Parathyroid adenoma (tissue), 2 donors: ENCODE measurements at regions not wholly inside any gene's neighbourhood (a gene's known extent, or its start where the extent isn't known, plus 50 kb on each side); places are given as distances from the start of the nearest gene placed in this dataset.

Source experiments
- H2AFZ ChIP-seq: fragments of 300-600 bp; sonication (generic); one replicate; pipeline ENCODE4 v1.7.0; 2017; ENCODE audit warnings: antibody characterized with exemption, mild to moderate bottlenecking
- H3K27ac ChIP-seq: fragments of 300-600 bp; sonication (generic); one replicate; pipeline ENCODE4 v1.7.0; 2017
- H3K27me3 ChIP-seq: fragments of 300-600 bp; sonication (generic); one replicate; pipeline ENCODE4 v1.7.0; 2017; ENCODE audit warnings: low read length; ENCODE audit not compliant: control insufficient read depth, insufficient read depth
- H3K36me3 ChIP-seq: fragments of 300-600 bp; sonication (generic); one replicate; pipeline ENCODE4 v1.7.0; 2017; ENCODE audit warnings: low read length; ENCODE audit not compliant: control insufficient read depth, insufficient read depth
- H3K4me1 ChIP-seq: fragments of 300-600 bp; sonication (generic); one replicate; pipeline ENCODE4 v1.7.0; 2017; ENCODE audit warnings: control low read depth
- H3K4me2 ChIP-seq: fragments of 300-600 bp; sonication (generic); one replicate; pipeline ENCODE4 v1.7.0; 2017; ENCODE audit warnings: low read length
- H3K4me3 ChIP-seq: fragments of 300-600 bp; sonication (generic); one replicate; pipeline ENCODE4 v1.7.0; 2017; ENCODE audit warnings: low read depth, low read length
- H3K79me2 ChIP-seq: fragments of 300-600 bp; sonication (generic); one replicate; pipeline ENCODE4 v1.7.0; 2017; ENCODE audit warnings: control low read depth
- H3K9ac ChIP-seq: fragments of 300-600 bp; sonication (generic); one replicate; pipeline ENCODE4 v1.7.0; 2017; ENCODE audit warnings: mild to moderate bottlenecking
- H3K9me3 ChIP-seq: fragments of 300-600 bp; sonication (generic); one replicate; pipeline ENCODE4 v1.7.0; 2017; ENCODE audit warnings: low read length; ENCODE audit not compliant: control insufficient read depth
- TF ChIP-seq, protein P1 (sequence below): fragments of 300-600 bp; sonication (generic); IDR thresholded peaks from one replicate; pipeline ENCODE4 v1.7.0; 2017; ENCODE audit warnings: antibody characterized with exemption, mild to moderate bottlenecking
- donor health status: primary hyperparathyroidism.

DNA sequence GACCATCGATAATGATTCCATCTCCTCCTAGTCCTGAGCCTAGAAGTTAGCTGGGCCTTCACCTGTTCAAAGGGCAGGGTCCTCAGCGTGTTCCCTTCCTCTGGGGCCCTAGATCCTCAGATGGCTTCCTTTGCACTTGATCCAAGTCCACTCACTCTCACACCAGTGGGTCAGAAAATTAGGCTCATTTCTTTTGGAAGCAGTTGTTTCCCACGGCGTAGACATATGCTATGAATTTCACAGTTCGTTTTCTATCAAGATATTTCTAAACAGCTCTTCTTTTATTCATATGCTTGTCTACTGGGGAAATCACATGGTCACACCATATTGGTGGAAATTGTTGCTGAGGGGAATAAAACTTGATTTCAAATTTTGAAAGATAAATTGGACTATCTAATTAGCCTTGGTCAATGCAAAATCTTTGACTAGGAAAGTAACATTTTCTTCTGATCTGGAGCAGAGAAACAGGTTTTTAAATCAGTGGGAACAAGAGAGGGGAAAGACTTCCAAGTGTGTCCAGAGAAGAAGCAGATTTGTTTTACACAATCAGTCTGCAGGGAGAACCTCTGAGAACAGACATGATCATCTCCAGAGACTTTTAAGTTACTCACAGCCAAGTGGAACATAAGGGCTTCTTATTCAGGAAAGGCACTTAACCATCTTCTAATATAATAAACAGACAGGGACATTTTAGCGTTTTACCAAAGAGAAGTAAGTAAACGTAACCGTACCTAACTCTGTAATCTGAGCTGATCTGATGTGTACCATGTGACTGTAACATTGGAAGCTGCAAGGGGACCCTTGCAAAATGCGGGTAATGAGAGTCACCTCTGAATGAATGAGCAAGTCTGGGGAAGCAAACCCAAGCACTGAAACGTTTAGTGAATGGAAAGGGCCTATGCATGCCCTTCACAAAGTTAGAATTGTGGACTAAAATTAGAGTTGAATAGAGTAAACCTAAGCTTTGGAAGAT lies 455.7 kb upstream of the FAT1 start:
- Histone ChIP-seq H3K27ac (no peak overlapping the region), H3K27me3 (no peaks in the 10 kb centered on the region), H3K79me2 (no peaks in the 10 kb centered on the region), H3K4me3 (no peak overlapping the region), H3K4me1 (no peaks in the 10 kb centered on the region), H3K36me3 (no peaks in the 10 kb centered on the region), H2AFZ (no peak overlapping the region), H3K9me3 (no peaks in the 10 kb centered on the region), H3K4me2 (no peak overlapping the region), H3K9ac (no peak overlapping the region)
- TF ChIP-seq, protein P1, sequence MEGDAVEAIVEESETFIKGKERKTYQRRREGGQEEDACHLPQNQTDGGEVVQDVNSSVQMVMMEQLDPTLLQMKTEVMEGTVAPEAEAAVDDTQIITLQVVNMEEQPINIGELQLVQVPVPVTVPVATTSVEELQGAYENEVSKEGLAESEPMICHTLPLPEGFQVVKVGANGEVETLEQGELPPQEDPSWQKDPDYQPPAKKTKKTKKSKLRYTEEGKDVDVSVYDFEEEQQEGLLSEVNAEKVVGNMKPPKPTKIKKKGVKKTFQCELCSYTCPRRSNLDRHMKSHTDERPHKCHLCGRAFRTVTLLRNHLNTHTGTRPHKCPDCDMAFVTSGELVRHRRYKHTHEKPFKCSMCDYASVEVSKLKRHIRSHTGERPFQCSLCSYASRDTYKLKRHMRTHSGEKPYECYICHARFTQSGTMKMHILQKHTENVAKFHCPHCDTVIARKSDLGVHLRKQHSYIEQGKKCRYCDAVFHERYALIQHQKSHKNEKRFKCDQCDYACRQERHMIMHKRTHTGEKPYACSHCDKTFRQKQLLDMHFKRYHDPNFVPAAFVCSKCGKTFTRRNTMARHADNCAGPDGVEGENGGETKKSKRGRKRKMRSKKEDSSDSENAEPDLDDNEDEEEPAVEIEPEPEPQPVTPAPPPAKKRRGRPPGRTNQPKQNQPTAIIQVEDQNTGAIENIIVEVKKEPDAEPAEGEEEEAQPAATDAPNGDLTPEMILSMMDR, result no peak

DNA sequence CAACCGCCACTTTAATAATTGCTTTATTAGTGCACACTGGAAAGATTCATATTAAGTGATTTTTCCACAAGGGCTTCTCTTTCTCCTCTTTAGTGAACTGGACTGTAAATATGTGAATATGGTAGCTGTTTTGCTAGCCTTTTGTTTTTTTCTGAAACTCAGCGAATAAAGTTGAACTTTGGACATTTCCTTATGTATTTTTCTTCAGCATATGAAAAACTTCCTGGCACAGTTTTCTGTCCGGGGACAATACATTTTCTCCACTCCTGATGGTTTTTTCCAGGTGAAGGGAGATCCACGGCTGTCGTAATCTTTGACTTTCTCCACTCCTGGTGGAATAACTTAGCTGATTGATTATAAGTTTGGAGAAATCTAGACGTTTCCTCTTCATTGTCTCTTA lies 457.4 kb upstream of the FAT1 start:
- no peaks in the 10 kb centered on the region for H3K9me3 ChIP-seq
- TF ChIP-seq, protein P1, result no peak
- no peaks in the 10 kb centered on the region for H3K36me3 ChIP-seq
- no peaks in the 10 kb centered on the region for H3K4me1 ChIP-seq
- no peak overlapping the region for H3K27ac ChIP-seq
- no peak overlapping the region for H3K4me3 ChIP-seq
- no peaks in the 10 kb centered on the region for H3K79me2 ChIP-seq
- no peak overlapping the region for H3K9ac ChIP-seq
- no peak overlapping the region for H2AFZ ChIP-seq
- no peaks in the 10 kb centered on the region for H3K27me3 ChIP-seq
- no peak overlapping the region for H3K4me2 ChIP-seq

DNA sequence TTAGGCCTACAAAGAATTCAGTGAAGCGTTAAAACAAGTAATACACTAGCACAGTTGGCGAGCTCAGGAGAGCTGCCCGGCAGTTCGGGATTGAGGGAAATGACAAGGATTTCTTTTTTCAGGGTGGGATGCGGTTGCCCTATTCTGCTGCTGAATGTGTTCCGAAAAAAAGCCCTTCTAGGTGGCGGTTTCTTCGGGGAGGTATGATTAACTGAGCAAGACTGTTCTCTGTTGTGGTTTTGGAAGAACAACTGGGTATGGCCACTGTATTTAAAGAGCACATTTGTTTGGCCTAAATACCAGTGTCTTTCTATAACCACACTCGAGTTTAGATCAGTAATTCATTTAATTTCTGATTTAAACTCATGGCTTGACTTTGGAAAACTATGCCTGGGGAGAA lies 459.7 kb upstream of the FAT1 start:
- Histone ChIP-seq H3K9me3 (no peaks in the 10 kb centered on the region), H3K9ac (no peak overlapping the region), H3K27me3 (no peaks in the 10 kb centered on the region), H2AFZ (no peak overlapping the region), H3K4me1 (no peaks in the 10 kb centered on the region), H3K27ac (no peak overlapping the region), H3K4me2 (no peak overlapping the region), H3K4me3 (no peak overlapping the region), H3K36me3 (no peaks in the 10 kb centered on the region), H3K79me2 (no peaks in the 10 kb centered on the region)
- TF ChIP-seq, protein P1, result no peak

DNA sequence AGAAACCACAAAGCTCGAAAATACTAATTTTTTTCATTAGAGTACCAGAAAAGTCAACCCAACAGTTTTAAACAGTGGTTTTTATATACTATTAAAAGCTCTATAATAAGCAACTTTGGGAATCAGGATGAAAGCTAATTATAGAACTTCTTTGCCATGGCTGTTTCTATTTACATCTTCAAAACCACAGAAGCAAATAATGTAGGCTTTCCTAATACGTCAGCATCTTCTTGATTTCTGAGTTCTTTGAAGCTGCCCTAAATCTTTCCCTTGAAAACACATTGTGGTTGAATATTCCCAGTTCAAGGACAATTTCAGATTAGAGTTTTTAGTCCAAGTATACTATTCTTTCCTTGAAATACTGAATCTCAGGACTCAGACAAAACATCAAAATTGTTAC lies 460.2 kb upstream of the FAT1 start:
- Histone ChIP-seq H3K4me3 (no peak overlapping the region), H3K4me1 (no peaks in the 10 kb centered on the region), H3K79me2 (no peaks in the 10 kb centered on the region), H3K36me3 (no peaks in the 10 kb centered on the region), H3K27me3 (no peaks in the 10 kb centered on the region), H2AFZ (no peak overlapping the region), H3K4me2 (no peak overlapping the region), H3K9me3 (no peaks in the 10 kb centered on the region), H3K9ac (no peak overlapping the region), H3K27ac (no peak overlapping the region)
- TF ChIP-seq, protein P1, result no peak

DNA sequence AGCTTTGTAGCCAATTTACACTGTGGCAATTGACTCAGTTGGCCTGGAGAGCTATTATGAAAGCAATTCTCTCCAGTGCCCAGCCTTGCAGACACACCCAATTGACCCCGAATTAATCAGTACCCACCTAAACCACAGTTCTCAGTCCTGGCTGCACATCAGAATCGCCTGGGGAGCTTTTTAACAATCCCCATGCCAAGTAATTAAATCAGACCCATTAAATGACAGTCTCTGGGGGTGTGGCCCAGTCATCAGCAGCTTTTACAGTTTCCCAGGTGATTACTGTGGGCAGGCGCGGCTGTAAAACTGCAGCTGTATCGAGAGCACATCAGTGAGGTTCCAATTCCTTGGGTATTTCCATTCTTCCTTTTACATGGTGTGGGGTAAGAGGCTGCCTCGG lies 460.9 kb upstream of the FAT1 start:
- TF ChIP-seq, protein P1, result no peak
- no peak overlapping the region for H3K27ac ChIP-seq
- H3K9ac ChIP-seq, result no peak overlapping the region
- H3K4me2 ChIP-seq, result no peak overlapping the region
- H2AFZ ChIP-seq, result no peak overlapping the region
- no peaks in the 10 kb centered on the region for H3K36me3 ChIP-seq
- H3K27me3 ChIP-seq, result no peaks in the 10 kb centered on the region
- H3K9me3 ChIP-seq, result no peaks in the 10 kb centered on the region
- H3K4me3 ChIP-seq, result no peak overlapping the region
- H3K4me1 ChIP-seq, result no peaks in the 10 kb centered on the region
- H3K79me2 ChIP-seq, result no peaks in the 10 kb centered on the region
